HCT116 (cell line): ENCODE measurements at regions not wholly inside any gene's neighbourhood (a gene's known extent, or its start where the extent isn't known, plus 50 kb on each side); places are given as distances from the start of the nearest gene placed in this dataset.

Experiments used
- CTCF ChIP-seq, 3 experiments: fragments of 200-600 bp in 1 of 3; sonication (generic) in 1 of 3; IDR thresholded peaks in 2 of 3; conservative IDR thresholded peaks in 1 of 3; 2 replicates each; pipeline ENCODE4 v1.5.1; 2012 to 2017; ENCODE audit warnings: low read depth in 2 of 3, low read length in 2 of 3, antibody characterized with exemption in 1 of 3, borderline replicate concordance in 1 of 3, control low read depth in 1 of 3, mild to moderate bottlenecking in 1 of 3, mixed read lengths in 1 of 3, mixed run types in 1 of 3, moderate library complexity in 1 of 3; ENCODE audit not compliant: insufficient read depth in 1 of 3
- JUND ChIP-seq: IDR thresholded peaks from 2 replicates; pipeline ENCODE4 v1.6.1; 2012
- MAX ChIP-seq: IDR thresholded peaks from 2 replicates; pipeline ENCODE4 v1.6.1; 2012
- ZNF274 ChIP-seq: fragments of 200-500 bp; sonication (Bioruptor generic); IDR thresholded peaks from 2 replicates; pipeline ENCODE4 v1.6.1; 2014; ENCODE audit warnings: mild to moderate bottlenecking, low read depth, low read length, inconsistent platforms

- no peak for TF ChIP-seq CTCF (IDR thresholded peaks at IDR 0.05 in 2 of 3, conservative IDR thresholded peaks at IDR 0.05 in 1 of 3; ENCODE audit: borderline replicate concordance in 1 of 3, insufficient read depth in 1 of 3, low read depth in 2 of 3, low read length in 2 of 3)
- no peak for TF ChIP-seq MAX
- no peak for TF ChIP-seq ZNF274
- TF ChIP-seq JUND = no peak
Measured at GRCh38 chr2:15805772-15806171, 134.6 kb upstream of the MYCN start.
